GM13976 (cell line): ENCODE measurements at regions not wholly inside any gene's neighbourhood (a gene's known extent, or its start where the extent isn't known, plus 50 kb on each side); places are given as distances from the start of the nearest gene placed in this dataset.

ENCODE experiments used
- DNase-seq: peaks from one replicate; pipeline ENCODE4 v3.0.0; 2012; ENCODE audit warnings: low spot score
- CTCF ChIP-seq: IDR thresholded peaks from 2 replicates; pipeline ENCODE4 v1.5.1; 2012; ENCODE audit warnings: borderline replicate concordance, mild to moderate bottlenecking; ENCODE audit not compliant: insufficient read depth; ENCODE audit errors: extremely low read depth, missing control alignments, control extremely low read depth
- in situ Hi-C: fragments of 300-500 bp; cut with MboI; formaldehyde crosslinking; loops from one replicate; pipeline ENCODE4 v1.12.0; 2022; ENCODE audit warnings: low sequenced_read_pairs, mixed read lengths, inconsistent platforms; ENCODE audit not compliant: unreplicated experiment

- DNase-seq, result no peak
- in situ Hi-C loops, result no loop called here
- TF ChIP-seq CTCF, result no peak
These were observed 534.5 kb upstream of the KCNMB2 start for GRCh38 chr3:178001670-178002101.

- in situ Hi-C loops, result no loop called here
- no peak for DNase-seq
- no peak for TF ChIP-seq CTCF
These were observed 534.1 kb upstream of the KCNMB2 start for GRCh38 chr3:178002113-178002512.

- in situ Hi-C loops, result no loop called here
- TF ChIP-seq CTCF, result no peak
- no peak for DNase-seq
These were observed 532.5 kb upstream of the KCNMB2 start for GRCh38 chr3:178003756-178004155.

GRCh38 chr3:178005961-178006360 lies 530.3 kb upstream of the KCNMB2 start:
- no peak for DNase-seq
- in situ Hi-C loops, result no loop called here
- no peak for TF ChIP-seq CTCF

GRCh38 chr3:178010306-178010705 lies 525.9 kb upstream of the KCNMB2 start:
- no peak for TF ChIP-seq CTCF
- DNase-seq, result no peak
- in situ Hi-C loops, result no loop called here

GRCh38 chr3:178019645-178020044 lies 516.6 kb upstream of the KCNMB2 start:
- DNase-seq, result no peak
- no peak for TF ChIP-seq CTCF
- in situ Hi-C loops, result no loop called here

- in situ Hi-C loops, result no loop called here
- no peak for DNase-seq
- no peak for TF ChIP-seq CTCF
These were observed 513.6 kb upstream of the KCNMB2 start for GRCh38 chr3:178022599-178022998.
